Cardiac muscle cell (in vitro differentiated cells and primary cell): ENCODE measurements at regions not wholly inside any gene's neighbourhood (a gene's known extent, or its start where the extent isn't known, plus 50 kb on each side); places are given as distances from the start of the nearest gene placed in this dataset.

Source experiments
- DNase-seq, 2 donors: peaks; one replicate each; pipeline versions ENCODE4 v3.0.0 to v3.0.0-alpha.2; 2010 to 2017; ENCODE audit warnings: low read depth in 1 of 2, low spot score in 1 of 2
- H3K27ac ChIP-seq: fragments of 200-600 bp; sonication (generic); 2 replicates; pipeline ENCODE4 v1.5.1; 2016
- H3K27me3 ChIP-seq: fragments of 200-600 bp; sonication (generic); 2 replicates; pipeline ENCODE4 v1.6.0; 2016; ENCODE audit warnings: control low read depth
- H3K36me3 ChIP-seq: fragments of 200-600 bp; sonication (generic); 2 replicates; pipeline ENCODE4 v1.5.1; 2016; ENCODE audit warnings: control low read depth
- H3K4me1 ChIP-seq: fragments of 200-600 bp; sonication (generic); 2 replicates; pipeline ENCODE4 v1.8.1; 2017; ENCODE audit warnings: low read depth, mild to moderate bottlenecking, mixed run types
- H3K4me3 ChIP-seq: fragments of 200-600 bp; sonication (generic); 2 replicates; pipeline ENCODE4 v1.5.1; 2016; ENCODE audit warnings: mild to moderate bottlenecking
- H3K9me3 ChIP-seq: fragments of 200-600 bp; sonication (generic); 2 replicates; pipeline ENCODE4 v1.5.1; 2017; ENCODE audit warnings: low read depth, mild to moderate bottlenecking, control low read depth
- CTCF ChIP-seq: IDR thresholded peaks from 2 replicates; pipeline ENCODE4 v1.5.1; 2012; ENCODE audit warnings: low read depth, mild to moderate bottlenecking, low read length

DNA sequence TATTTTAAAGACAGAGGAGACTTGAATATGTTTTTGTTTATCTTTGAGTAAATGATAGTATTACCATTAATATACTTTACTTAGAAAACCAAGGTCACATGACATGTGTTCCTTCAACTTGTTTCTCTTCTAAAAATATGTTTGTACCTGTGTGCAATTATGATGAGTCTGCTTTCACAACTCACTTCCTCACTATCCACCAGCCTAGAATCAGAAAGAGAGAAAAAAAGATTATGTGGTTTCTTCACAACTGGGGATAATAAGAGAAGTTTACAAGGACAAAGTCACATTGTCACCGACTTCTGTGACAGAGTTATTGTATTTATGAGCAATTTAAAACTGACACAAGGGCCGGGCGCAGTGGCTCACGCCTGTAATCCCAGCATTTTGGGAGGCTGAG lies 1112.1 kb downstream of the RPA4 start:
- no peak for TF ChIP-seq CTCF

GRCh38 chrX:98028691-98029090 lies 1145.0 kb downstream of the RPA4 start:
- Histone ChIP-seq H3K27me3 (no peaks in the 10 kb centered on the region), H3K4me3 (no peak overlapping the region), H3K9me3 (no peaks in the 10 kb centered on the region), H3K36me3 (no peaks in the 10 kb centered on the region), H3K4me1 (no peaks in the 10 kb centered on the region), H3K27ac (no peak overlapping the region)
- TF ChIP-seq CTCF: no peak
- DNase-seq: no peak

More for the DNA sequence above, 1112.1 kb downstream of the RPA4 start:
- Histone ChIP-seq H3K36me3 (no peaks in the 10 kb centered on the region), H3K27me3 (no peaks in the 10 kb centered on the region), H3K27ac (no peak overlapping the region), H3K4me3 (no peak overlapping the region), H3K4me1 (no peaks in the 10 kb centered on the region), H3K9me3 (no peaks in the 10 kb centered on the region)
- no peak for DNase-seq

GRCh38 chrX:98029861-98030260 lies 1146.2 kb downstream of the RPA4 start:
- Histone ChIP-seq H3K9me3 (no peaks in the 10 kb centered on the region), H3K4me3 (no peak overlapping the region), H3K27me3 (no peaks in the 10 kb centered on the region), H3K27ac (no peak overlapping the region), H3K4me1 (no peaks in the 10 kb centered on the region), H3K36me3 (no peaks in the 10 kb centered on the region)
- DNase-seq: no peak
- TF ChIP-seq CTCF: no peak

DNA sequence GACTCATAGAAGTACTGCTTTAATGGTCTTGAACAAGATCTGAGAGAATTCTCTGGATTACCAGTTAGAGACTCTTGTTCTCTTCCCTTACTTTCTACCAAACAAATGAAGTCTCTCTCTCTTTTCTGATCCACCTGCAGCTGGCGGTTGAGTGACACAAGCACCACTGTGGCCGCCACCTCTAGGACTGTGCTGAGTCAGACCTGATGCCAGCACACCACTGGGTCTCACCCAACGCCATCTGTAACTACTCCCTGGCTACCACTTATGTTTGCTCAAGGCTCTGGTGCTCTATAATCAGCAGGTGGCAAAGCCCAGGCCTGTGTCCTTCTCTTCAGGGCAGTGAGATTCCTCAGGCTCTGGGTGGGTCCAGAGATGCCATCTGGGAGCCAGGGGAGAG lies 1173.5 kb downstream of the RPA4 start:
- Histone ChIP-seq H3K27me3 (no peaks in the 10 kb centered on the region), H3K27ac (no peak overlapping the region)

DNA sequence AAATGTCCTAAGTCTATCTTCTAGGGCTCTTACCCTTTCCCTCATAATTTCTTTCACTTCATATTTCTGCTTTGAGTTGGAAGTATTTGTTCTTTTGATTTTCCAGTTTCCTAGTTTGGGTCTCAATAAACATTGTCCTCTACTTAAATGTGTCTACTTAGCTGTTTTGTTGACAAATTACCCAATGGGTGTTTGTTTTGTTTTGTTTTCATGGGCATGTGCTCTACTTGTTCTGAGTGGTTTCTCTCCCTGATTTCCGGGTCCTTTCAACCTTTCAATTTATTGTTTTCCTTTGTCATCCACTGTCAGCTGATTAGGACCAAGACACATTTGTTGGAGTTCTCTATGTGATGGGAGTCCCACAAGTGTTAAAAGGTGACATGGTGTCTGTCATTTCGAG lies 1181.4 kb downstream of the RPA4 start:
- no peak for TF ChIP-seq CTCF
- Histone ChIP-seq H3K4me3 (no peak overlapping the region), H3K4me1 (peaks cover 6% of the 10 kb centered on the region), H3K27ac (no peak overlapping the region), H3K27me3 (no peaks in the 10 kb centered on the region), H3K36me3 (no peaks in the 10 kb centered on the region), H3K9me3 (no peaks in the 10 kb centered on the region)
- no peak for DNase-seq

More for the DNA sequence above, 1173.5 kb downstream of the RPA4 start:
- TF ChIP-seq CTCF: no peak
- no peak for DNase-seq
- Histone ChIP-seq H3K9me3 (no peaks in the 10 kb centered on the region), H3K4me1 (no peaks in the 10 kb centered on the region), H3K36me3 (no peaks in the 10 kb centered on the region), H3K4me3 (no peak overlapping the region)

GRCh38 chrX:98067611-98068010 lies 1183.9 kb downstream of the RPA4 start:
- Histone ChIP-seq H3K27ac (peak overlapping the region; percentile 4), H3K36me3 (no peaks in the 10 kb centered on the region), H3K9me3 (no peaks in the 10 kb centered on the region), H3K4me3 (no peak overlapping the region), H3K4me1 (peaks cover 6% of the 10 kb centered on the region), H3K27me3 (no peaks in the 10 kb centered on the region)
- no peak for DNase-seq
- TF ChIP-seq CTCF: no peak
